Testis (tissue), 2 donors: ENCODE measurements at regions not wholly inside any gene's neighbourhood (a gene's known extent, or its start where the extent isn't known, plus 50 kb on each side); places are given as distances from the start of the nearest gene placed in this dataset.

Experiments used
- DNase-seq: peaks from one replicate; pipeline ENCODE4 v3.0.0-alpha.2; 2019
- H3K27ac ChIP-seq, 2 donors: fragments of 200-600 bp; sonication (generic); one replicate each; pipeline ENCODE4 v1.5.1; 2019
- H3K27me3 ChIP-seq: fragments of 200-600 bp; sonication (generic); one replicate; pipeline ENCODE4 v1.5.1; 2019
- H3K36me3 ChIP-seq: fragments of 200-600 bp; sonication (generic); one replicate; pipeline ENCODE4 v1.5.1; 2017; ENCODE audit warnings: low read depth; ENCODE audit errors: missing control alignments
- H3K4me1 ChIP-seq: fragments of 200-600 bp; sonication (generic); one replicate; pipeline ENCODE4 v1.5.1; 2019
- H3K4me3 ChIP-seq, 2 donors: fragments of 200-600 bp; sonication (generic); one replicate each; pipeline ENCODE4 v1.5.1; 2017 to 2019
- H3K9me3 ChIP-seq: fragments of 200-600 bp; sonication (generic); one replicate; pipeline ENCODE4 v1.5.1; 2017
- POLR2A ChIP-seq: fragments of 450-650 bp; IDR thresholded peaks from one replicate; pipeline ENCODE4 v1.6.1; 2017; ENCODE audit warnings: antibody characterized with exemption, mild to moderate bottlenecking, moderate library complexity
- WGBS, 2 donors: methylation state at CpG; one replicate each; pipeline ENCODE4 v1.1.5; 2018; 5-methylcytosine and 5-hydroxymethylcytosine counted together
- intact Hi-C: fragments of 100-400 bp; cut with DNase I; formaldehyde crosslinking; loops from one replicate; pipeline ENCODE4 v1.15.1; 2023; ENCODE audit warnings: low total_unique reads
- TF ChIP-seq, protein P1 (sequence below), 3 experiments: fragments of 450-650 bp in 2 of 3; fragments of 200-600 bp in 1 of 3; sonication (generic) in 1 of 3; IDR thresholded peaks; one replicate each; pipeline ENCODE4 v1.5.1; 2016 to 2019; ENCODE audit warnings: antibody characterized with exemption in 3 of 3, mild to moderate bottlenecking in 2 of 3, moderate library complexity in 1 of 3

GRCh38 chr5:87113861-87114260, 153.8 kb upstream of the RASA1 start:
- 84 to 89% methylated on average over 3 of the region's 3 CpGs for WGBS, 2 donors
- Histone ChIP-seq H3K4me1 (no peaks in the 10 kb centered on the region), H3K4me3 (no peak overlapping the region), H3K9me3 (no peaks in the 10 kb centered on the region), H3K27me3 (no peaks in the 10 kb centered on the region), H3K27ac (no peak overlapping the region), H3K36me3 (no peaks in the 10 kb centered on the region)
- TF ChIP-seq POLR2A: no peak
- TF ChIP-seq, protein P1, sequence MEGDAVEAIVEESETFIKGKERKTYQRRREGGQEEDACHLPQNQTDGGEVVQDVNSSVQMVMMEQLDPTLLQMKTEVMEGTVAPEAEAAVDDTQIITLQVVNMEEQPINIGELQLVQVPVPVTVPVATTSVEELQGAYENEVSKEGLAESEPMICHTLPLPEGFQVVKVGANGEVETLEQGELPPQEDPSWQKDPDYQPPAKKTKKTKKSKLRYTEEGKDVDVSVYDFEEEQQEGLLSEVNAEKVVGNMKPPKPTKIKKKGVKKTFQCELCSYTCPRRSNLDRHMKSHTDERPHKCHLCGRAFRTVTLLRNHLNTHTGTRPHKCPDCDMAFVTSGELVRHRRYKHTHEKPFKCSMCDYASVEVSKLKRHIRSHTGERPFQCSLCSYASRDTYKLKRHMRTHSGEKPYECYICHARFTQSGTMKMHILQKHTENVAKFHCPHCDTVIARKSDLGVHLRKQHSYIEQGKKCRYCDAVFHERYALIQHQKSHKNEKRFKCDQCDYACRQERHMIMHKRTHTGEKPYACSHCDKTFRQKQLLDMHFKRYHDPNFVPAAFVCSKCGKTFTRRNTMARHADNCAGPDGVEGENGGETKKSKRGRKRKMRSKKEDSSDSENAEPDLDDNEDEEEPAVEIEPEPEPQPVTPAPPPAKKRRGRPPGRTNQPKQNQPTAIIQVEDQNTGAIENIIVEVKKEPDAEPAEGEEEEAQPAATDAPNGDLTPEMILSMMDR (IDR thresholded peaks at IDR 0.05): no peak
- intact Hi-C loops: no loop called here
- DNase-seq: no peak

- Histone ChIP-seq H3K36me3 (no peaks in the 10 kb centered on the region), H3K4me3 (no peak overlapping the region), H3K27ac (no peak overlapping the region), H3K27me3 (no peaks in the 10 kb centered on the region), H3K9me3 (no peaks in the 10 kb centered on the region), H3K4me1 (no peaks in the 10 kb centered on the region)
- DNase-seq: no peak
- no peak for TF ChIP-seq POLR2A
- TF ChIP-seq, protein P1 (IDR thresholded peaks at IDR 0.05): no peak
- 84 to 88% methylated on average over 4 of the region's 4 CpGs for WGBS, 2 donors
- intact Hi-C loops: no loop called here
Observed at GRCh38 chr5:87114631-87115030, 153.1 kb upstream of the RASA1 start.

DNA sequence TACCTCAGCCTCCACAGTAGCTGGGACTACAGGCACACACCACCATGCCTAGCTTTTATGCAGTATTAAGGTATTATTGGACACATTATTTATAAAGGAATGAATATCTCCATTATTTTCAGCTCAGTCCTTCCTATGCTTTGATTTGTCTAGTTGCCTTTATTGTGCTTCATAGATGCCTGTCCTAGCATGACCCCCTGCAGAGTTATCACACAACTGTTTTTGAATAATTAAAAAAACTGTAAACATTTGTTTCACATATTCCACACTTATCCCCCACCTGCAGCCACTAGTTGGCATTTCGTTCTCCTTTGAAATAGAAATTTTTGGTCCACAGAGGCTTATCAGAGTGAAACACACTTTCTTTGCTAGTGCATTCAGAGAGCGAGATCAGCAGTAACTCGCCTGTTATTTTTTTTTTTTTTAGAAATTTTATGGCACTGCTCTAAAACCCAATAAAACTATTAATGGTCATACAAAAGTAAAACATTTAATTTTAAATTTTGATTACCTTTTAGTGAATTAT, 151.8 kb upstream of the RASA1 start:
- WGBS, 2 donors: 64 to 74% methylated on average over 3 of the region's 3 CpGs
- Histone ChIP-seq H3K27ac (no peak overlapping the region), H3K4me1 (no peaks in the 10 kb centered on the region), H3K4me3 (no peak overlapping the region), H3K36me3 (no peaks in the 10 kb centered on the region), H3K27me3 (no peaks in the 10 kb centered on the region), H3K9me3 (no peaks in the 10 kb centered on the region)
- no peak for DNase-seq
- intact Hi-C loops: no loop called here
- TF ChIP-seq, protein P1 (IDR thresholded peaks at IDR 0.05): no peak
- TF ChIP-seq POLR2A: no peak

DNA sequence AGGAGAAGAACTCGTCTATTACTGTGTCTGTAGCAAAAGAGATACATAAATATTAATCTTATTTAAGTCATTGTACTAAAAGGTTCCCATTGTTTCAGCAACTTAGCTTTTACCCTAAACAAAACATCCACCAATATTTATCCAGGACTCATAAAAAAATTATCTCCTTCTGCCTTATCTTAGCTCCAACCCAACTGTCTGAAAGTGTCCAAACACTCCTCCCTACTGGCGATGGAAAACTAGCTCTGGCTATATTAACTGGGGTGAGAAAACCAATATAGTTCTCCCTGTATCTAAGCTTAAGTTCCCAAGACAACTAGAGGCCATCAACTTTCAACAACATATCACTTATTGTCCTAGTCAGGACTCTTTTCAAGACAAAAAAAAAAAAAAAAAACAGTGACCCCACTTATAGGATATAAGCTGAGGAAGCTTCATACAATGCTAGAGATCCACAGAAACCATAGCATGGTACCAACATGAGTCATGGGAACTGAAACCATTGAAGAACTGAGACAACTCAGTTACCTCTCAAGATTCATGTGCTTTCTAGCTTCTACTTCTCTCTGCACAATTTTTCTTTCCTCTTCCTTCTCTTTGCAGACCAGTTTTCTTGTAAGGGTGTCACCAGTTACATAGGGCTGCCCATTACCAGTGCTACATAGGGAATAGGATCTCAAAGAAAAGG, 150.7 kb upstream of the RASA1 start:
- intact Hi-C loops: no loop called here
- 56 to 69% methylated on average over 2 of the region's 2 CpGs for WGBS, 2 donors
- H3K27me3 ChIP-seq: no peaks in the 10 kb centered on the region
- no peak for TF ChIP-seq POLR2A
- TF ChIP-seq, protein P1 (IDR thresholded peaks at IDR 0.05): no peak
- no peaks in the 10 kb centered on the region for H3K9me3 ChIP-seq
- no peaks in the 10 kb centered on the region for H3K4me1 ChIP-seq
- no peak overlapping the region for H3K4me3 ChIP-seq
- H3K27ac ChIP-seq: no peak overlapping the region
- H3K36me3 ChIP-seq: no peaks in the 10 kb centered on the region
- DNase-seq: no peak

DNA sequence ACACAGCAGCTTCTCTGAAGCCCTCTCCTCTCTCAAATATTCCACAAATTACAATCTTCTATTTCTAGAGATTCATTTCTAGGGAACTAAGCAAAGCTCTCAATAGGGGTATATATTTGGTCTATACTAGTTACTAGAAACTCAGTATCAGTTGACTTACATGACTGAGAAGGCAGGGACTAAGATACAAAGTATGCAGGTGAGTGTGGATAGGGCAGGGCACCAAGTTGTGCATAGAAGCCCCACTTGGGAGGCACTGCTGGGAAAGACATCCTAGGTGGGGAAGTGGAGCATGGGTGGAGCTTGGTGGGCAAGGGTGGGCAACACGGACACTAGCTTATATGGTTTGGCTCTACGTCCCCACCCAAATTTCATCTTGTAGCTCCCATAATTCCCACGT, 148.1 kb upstream of the RASA1 start:
- Histone ChIP-seq H3K27me3 (no peaks in the 10 kb centered on the region), H3K27ac (no peak overlapping the region), H3K4me1 (peaks cover 4% of the 10 kb centered on the region), H3K36me3 (no peaks in the 10 kb centered on the region), H3K4me3 (no peak overlapping the region), H3K9me3 (no peaks in the 10 kb centered on the region)
- WGBS, 2 donors: 71 to 83% methylated on average over 3 of the region's 3 CpGs
- no peak for DNase-seq
- TF ChIP-seq, protein P1 (IDR thresholded peaks at IDR 0.05): no peak
- TF ChIP-seq POLR2A: no peak
- intact Hi-C loops: no loop called here
